ENCODE measurements at regions not wholly inside any gene's neighbourhood (a gene's known extent, or its start where the extent isn't known, plus 50 kb on each side); places are given as distances from the start of the nearest gene placed in this dataset.

DNA sequence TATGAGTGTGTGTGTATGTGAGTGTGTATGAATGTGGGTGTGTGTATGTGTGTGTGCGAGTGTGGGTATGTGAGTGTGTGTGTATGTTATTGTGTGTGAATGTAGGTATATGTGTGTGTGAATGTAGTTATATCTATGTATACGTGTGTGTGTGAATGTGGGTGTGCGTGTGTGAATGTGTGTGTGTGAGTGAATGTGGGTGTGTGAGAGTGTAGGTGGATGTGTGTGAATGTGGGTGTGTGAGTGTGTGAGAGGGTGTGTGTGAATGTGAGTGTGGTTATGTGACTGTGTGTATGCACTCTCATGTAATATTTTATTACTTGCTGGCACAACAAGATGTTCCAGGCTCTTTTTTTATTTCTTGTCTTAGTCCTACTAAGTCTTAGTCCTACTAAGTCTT lies 513.4 kb upstream of the B3GAT1 start:
- Histone ChIP-seq H3K4me2 (ENCODE audit: low read length) (no peak overlapping the region), H3K36me3 (replicated peaks; ENCODE audit: low read depth, low read length) (no peaks in the 10 kb centered on the region), H3K4me3 (ENCODE audit: low read length) (no peak overlapping the region), H4K20me1 (ENCODE audit: insufficient read depth, low read length) (no peaks in the 10 kb centered on the region), H2AFZ (ENCODE audit: low read depth, low read length) (no peak overlapping the region), H3K9me3 (ENCODE audit: insufficient read depth, low read length) (no peaks in the 10 kb centered on the region), H3K27ac (ENCODE audit: low read length) (no peak overlapping the region), H3K4me1 (ENCODE audit: low read length) (no peaks in the 10 kb centered on the region), H3K79me2 (ENCODE audit: low read length) (no peaks in the 10 kb centered on the region), H3K27me3 (ENCODE audit: low read depth, low read length) (no peaks in the 10 kb centered on the region; the same call in 1 of the 2 replicates), H3K9ac (ENCODE audit: low read length) (no peak overlapping the region)
- no peak for TF ChIP-seq EZH2phosphoT487 (IDR thresholded peaks at IDR 0.05; ENCODE audit: low read depth)
- no peak for TF ChIP-seq CTCF (IDR thresholded peaks at IDR 0.05; ENCODE audit: low read depth, low read length)

DNA sequence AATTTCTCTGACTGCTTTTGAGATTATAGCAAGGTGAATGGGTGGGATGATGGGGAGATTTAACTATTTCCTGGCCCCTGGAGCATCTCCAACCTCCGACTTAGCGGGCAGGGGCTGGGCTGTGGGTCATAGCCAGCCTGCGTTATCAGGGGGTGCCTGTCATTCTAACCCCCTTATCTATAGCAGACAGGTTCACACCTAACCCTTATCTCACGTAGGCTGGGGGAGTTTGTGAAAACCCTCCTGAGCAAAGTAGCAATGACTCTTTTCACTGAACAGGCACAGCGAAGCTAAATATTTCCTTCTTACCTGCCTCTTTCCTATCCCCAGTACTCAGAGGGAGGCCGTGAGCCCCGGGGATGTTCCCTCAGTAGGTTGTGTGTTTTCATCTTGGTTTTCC lies 511.4 kb upstream of the B3GAT1 start:
- TF ChIP-seq EZH2phosphoT487 (IDR thresholded peaks at IDR 0.05; ENCODE audit: low read depth), result no peak
- no peak for TF ChIP-seq CTCF (IDR thresholded peaks at IDR 0.05; ENCODE audit: low read depth, low read length)
- Histone ChIP-seq H3K4me1 (ENCODE audit: low read length) (no peaks in the 10 kb centered on the region), H3K9me3 (ENCODE audit: insufficient read depth, low read length) (no peaks in the 10 kb centered on the region), H3K4me3 (ENCODE audit: low read length) (no peak overlapping the region), H3K27ac (ENCODE audit: low read length) (no peak overlapping the region), H3K79me2 (ENCODE audit: low read length) (no peaks in the 10 kb centered on the region), H3K36me3 (replicated peaks; ENCODE audit: low read depth, low read length) (no peaks in the 10 kb centered on the region), H4K20me1 (ENCODE audit: insufficient read depth, low read length) (no peaks in the 10 kb centered on the region), H3K4me2 (ENCODE audit: low read length) (no peak overlapping the region), H3K27me3 (ENCODE audit: low read depth, low read length) (no peaks in the 10 kb centered on the region; the same call in 1 of the 2 replicates), H2AFZ (ENCODE audit: low read depth, low read length) (no peak overlapping the region), H3K9ac (ENCODE audit: low read length) (no peak overlapping the region)

- Histone ChIP-seq H3K4me1 (ENCODE audit: low read length) (no peaks in the 10 kb centered on the region), H3K36me3 (replicated peaks; ENCODE audit: low read depth, low read length) (no peaks in the 10 kb centered on the region), H2AFZ (ENCODE audit: low read depth, low read length) (no peak overlapping the region), H3K79me2 (ENCODE audit: low read length) (no peaks in the 10 kb centered on the region), H3K4me2 (ENCODE audit: low read length) (no peak overlapping the region), H3K4me3 (ENCODE audit: low read length) (no peak overlapping the region), H3K27ac (ENCODE audit: low read length) (no peak overlapping the region), H3K9me3 (ENCODE audit: insufficient read depth, low read length) (no peaks in the 10 kb centered on the region), H3K27me3 (ENCODE audit: low read depth, low read length) (no peaks in the 10 kb centered on the region; the same call in 1 of the 2 replicates), H3K9ac (ENCODE audit: low read length) (no peak overlapping the region), H4K20me1 (ENCODE audit: insufficient read depth, low read length) (no peaks in the 10 kb centered on the region)
- TF ChIP-seq EZH2phosphoT487 (IDR thresholded peaks at IDR 0.05; ENCODE audit: low read depth) (no peak), CTCF (IDR thresholded peaks at IDR 0.05; ENCODE audit: low read depth, low read length) (no peak)
Observed at GRCh38 chr11:134921938-134922337, 509.9 kb upstream of the B3GAT1 start.

DNA sequence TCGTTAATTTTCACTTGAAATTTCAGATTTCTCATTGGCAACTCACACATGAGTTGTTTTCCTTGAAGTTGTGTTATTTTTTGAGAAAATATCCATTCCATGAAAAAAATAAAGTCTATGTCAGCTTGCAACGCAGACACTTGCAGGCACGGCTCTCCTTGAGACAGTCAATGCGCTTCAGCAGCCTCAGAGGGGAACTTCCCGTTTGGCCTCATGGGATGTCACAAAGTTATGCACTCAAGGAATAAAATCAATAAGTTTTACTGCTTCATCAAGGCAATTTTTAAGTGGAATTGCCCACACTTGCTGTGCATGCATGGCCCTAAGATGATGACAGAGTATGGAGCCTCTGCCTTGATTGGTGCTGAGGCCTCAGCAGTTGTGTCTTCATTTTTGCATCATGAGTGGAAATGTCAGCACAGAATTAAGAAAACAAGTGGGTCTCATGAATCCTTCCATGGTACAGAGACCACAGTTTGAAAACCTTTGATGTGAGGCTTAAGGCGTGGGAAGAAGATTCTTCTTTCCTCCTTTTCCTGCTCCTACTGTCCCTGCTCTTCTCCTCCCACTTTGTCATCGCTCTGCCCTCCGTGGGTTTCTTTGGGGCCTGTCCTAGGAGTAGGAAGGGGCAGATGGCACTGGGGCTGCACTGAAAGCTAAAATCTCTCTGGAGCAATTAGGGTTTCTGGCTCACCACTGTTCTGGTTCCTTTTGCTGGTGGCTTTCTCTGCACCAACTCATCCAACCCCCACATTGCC lies 509.0 kb upstream of the B3GAT1 start:
- Histone ChIP-seq H3K4me1 (ENCODE audit: low read length) (no peaks in the 10 kb centered on the region), H3K27me3 (ENCODE audit: low read depth, low read length) (no peaks in the 10 kb centered on the region; the same call in 1 of the 2 replicates)

More for the DNA sequence above, 509.0 kb upstream of the B3GAT1 start:
- H3K79me2 ChIP-seq (ENCODE audit: low read length), result no peaks in the 10 kb centered on the region
- no peak overlapping the region for H3K9ac ChIP-seq (ENCODE audit: low read length)
- no peak for TF ChIP-seq CTCF (IDR thresholded peaks at IDR 0.05; ENCODE audit: low read depth, low read length)
- no peak for TF ChIP-seq EZH2phosphoT487 (IDR thresholded peaks at IDR 0.05; ENCODE audit: low read depth)
- no peaks in the 10 kb centered on the region for H4K20me1 ChIP-seq (ENCODE audit: insufficient read depth, low read length)
- H3K4me2 ChIP-seq (ENCODE audit: low read length), result no peak overlapping the region
- no peaks in the 10 kb centered on the region for H3K9me3 ChIP-seq (ENCODE audit: insufficient read depth, low read length)
- H2AFZ ChIP-seq (ENCODE audit: low read depth, low read length), result no peak overlapping the region
- no peak overlapping the region for H3K4me3 ChIP-seq (ENCODE audit: low read length)
- H3K27ac ChIP-seq (ENCODE audit: low read length), result no peak overlapping the region
- no peaks in the 10 kb centered on the region for H3K36me3 ChIP-seq (replicated peaks; ENCODE audit: low read depth, low read length)
